Psoas muscle (tissue), 7 donors: ENCODE measurements at regions not wholly inside any gene's neighbourhood (a gene's known extent, or its start where the extent isn't known, plus 50 kb on each side); places are given as distances from the start of the nearest gene placed in this dataset.

Source experiments
- ATAC-seq, 4 donors: fragments of 200-7000 bp; cut with Tn5 transposase; one replicate each; pipeline ENCODE4 v1.9.1; 2020; ENCODE audit warnings: moderate library complexity in 3 of 4, mild to moderate bottlenecking in 2 of 4
- DNase-seq, 2 donors: peaks; one replicate each; pipeline ENCODE4 v3.0.0-alpha.2; 2020
- H3K27ac ChIP-seq: fragments of 200-600 bp; one replicate; pipeline ENCODE4 v1.8.0; 2022
- H3K27me3 ChIP-seq, 3 donors: fragments of 200-600 bp in 1 of 3; one replicate each; pipeline versions ENCODE4 v1.6.1 to v1.8.0; 2013 to 2022; ENCODE audit warnings: low read length in 2 of 3, mild to moderate bottlenecking in 2 of 3, moderate library complexity in 1 of 3; ENCODE audit not compliant: insufficient read depth in 3 of 3
- H3K36me3 ChIP-seq, 2 donors: fragments of 200-600 bp in 1 of 2; one replicate each; pipeline versions ENCODE4 v1.6.1 to v1.8.0; 2013 to 2022; ENCODE audit warnings: low read depth in 1 of 2, mild to moderate bottlenecking in 1 of 2, moderate library complexity in 1 of 2; ENCODE audit not compliant: insufficient read depth in 1 of 2
- H3K4me1 ChIP-seq: fragments of 200-600 bp; one replicate; pipeline ENCODE4 v1.8.0; 2022
- H3K4me3 ChIP-seq: fragments of 200-600 bp; one replicate; pipeline ENCODE4 v1.8.0; 2022; ENCODE audit warnings: mild to moderate bottlenecking
- H3K9me3 ChIP-seq: fragments of 200-600 bp; one replicate; pipeline ENCODE4 v1.8.0; 2022
- WGBS, 3 donors: extraction: QIAGEN DNeasy Blood & Tissue Kit; methylation state at CpG; one replicate each; pipeline versions ENCODE4 v1.1.6 to v1.1.7; 2013; 5-methylcytosine and 5-hydroxymethylcytosine counted together
- intact Hi-C, 2 donors: fragments of 100-400 bp; cut with DNase I; formaldehyde crosslinking; loops; one replicate each; pipeline versions ENCODE4 v1.11.0 to v1.14.2; 2022
- TF ChIP-seq, protein P1 (sequence below): fragments of 200-600 bp; IDR thresholded peaks from one replicate; pipeline ENCODE4 v1.8.0; 2022; ENCODE audit warnings: antibody characterized with exemption
- donor health status: healthy with polysubstance abuse.
- donor health status: DM: no; HTN: no; CAD: no; lungs with moderate emphysema.
- donor health status: Bipolar disorder and iron deficiency.
- donor health status: healthy.
- donor health status: DM: yes; HTN: yes; CAD: no.
- donor health status: DM: no; HTN: no; CAD: no.
- donor health status: DM: yes; HTN: yes; CAD: no.

DNA sequence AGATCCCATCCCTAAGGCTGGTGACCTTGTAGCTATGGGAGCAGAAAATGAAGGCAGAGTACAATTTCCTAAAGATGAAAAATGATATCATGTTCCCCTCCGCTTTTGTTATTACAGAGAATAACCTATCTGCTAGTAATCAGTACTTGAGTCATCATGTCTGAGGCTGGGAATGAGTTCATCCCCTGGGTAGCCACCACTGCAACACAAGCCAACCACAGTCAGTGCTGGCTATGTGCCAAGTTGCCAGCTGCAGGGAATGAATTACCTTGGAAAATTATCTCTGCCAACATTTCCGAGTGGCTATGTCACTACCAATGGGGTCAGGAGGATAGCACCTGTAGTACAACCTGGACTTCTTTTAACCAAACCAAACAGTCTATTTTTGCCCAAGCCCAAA, 1094.7 kb upstream of the DDX18 start:
- H3K4me1 ChIP-seq, result no peaks in the 10 kb centered on the region
- ATAC-seq (no peak), DNase-seq (no peak)
- H3K4me3 ChIP-seq, result no peak overlapping the region
- intact Hi-C loops, result no loop called here
- H3K27me3 ChIP-seq, result no peaks in the 10 kb centered on the region
- no peak overlapping the region for H3K27ac ChIP-seq
- TF ChIP-seq, protein P1, sequence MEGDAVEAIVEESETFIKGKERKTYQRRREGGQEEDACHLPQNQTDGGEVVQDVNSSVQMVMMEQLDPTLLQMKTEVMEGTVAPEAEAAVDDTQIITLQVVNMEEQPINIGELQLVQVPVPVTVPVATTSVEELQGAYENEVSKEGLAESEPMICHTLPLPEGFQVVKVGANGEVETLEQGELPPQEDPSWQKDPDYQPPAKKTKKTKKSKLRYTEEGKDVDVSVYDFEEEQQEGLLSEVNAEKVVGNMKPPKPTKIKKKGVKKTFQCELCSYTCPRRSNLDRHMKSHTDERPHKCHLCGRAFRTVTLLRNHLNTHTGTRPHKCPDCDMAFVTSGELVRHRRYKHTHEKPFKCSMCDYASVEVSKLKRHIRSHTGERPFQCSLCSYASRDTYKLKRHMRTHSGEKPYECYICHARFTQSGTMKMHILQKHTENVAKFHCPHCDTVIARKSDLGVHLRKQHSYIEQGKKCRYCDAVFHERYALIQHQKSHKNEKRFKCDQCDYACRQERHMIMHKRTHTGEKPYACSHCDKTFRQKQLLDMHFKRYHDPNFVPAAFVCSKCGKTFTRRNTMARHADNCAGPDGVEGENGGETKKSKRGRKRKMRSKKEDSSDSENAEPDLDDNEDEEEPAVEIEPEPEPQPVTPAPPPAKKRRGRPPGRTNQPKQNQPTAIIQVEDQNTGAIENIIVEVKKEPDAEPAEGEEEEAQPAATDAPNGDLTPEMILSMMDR, result no peak
- H3K9me3 ChIP-seq, result no peaks in the 10 kb centered on the region
- 34 to 55% (median 36%) methylated on average over 2 of the region's 2 CpGs for WGBS, 3 donors
- no peaks in the 10 kb centered on the region for H3K36me3 ChIP-seq

DNA sequence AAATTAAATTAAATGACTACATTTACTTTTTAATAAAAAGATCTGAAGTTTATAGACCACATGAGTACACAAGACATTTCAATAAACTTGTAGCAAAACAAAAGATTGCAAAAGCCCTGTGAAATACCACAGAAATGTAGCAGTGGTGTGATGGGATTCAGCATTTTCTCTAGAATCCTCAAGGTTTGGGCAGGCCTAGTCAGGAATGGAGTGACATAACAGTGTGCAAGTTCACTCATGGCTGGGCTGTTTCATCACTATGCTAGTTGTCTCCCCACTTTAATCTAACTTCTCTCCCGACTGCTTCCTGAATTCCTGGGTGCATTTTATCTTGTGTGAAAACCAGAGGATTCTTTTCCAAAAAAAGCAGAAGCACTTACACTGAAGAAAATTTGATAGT, 1089.9 kb upstream of the DDX18 start:
- Histone ChIP-seq H3K27ac (no peak overlapping the region), H3K4me1 (no peaks in the 10 kb centered on the region), H3K27me3 (no peaks in the 10 kb centered on the region), H3K36me3 (no peaks in the 10 kb centered on the region), H3K9me3 (no peaks in the 10 kb centered on the region), H3K4me3 (no peak overlapping the region)
- 55 to 74% (median 61%) methylated on average over 1 of the region's 1 CpG for WGBS, 3 donors
- TF ChIP-seq, protein P1, result no peak
- no peak for ATAC-seq
- DNase-seq, result no peak
- intact Hi-C loops, result no loop called here

DNA sequence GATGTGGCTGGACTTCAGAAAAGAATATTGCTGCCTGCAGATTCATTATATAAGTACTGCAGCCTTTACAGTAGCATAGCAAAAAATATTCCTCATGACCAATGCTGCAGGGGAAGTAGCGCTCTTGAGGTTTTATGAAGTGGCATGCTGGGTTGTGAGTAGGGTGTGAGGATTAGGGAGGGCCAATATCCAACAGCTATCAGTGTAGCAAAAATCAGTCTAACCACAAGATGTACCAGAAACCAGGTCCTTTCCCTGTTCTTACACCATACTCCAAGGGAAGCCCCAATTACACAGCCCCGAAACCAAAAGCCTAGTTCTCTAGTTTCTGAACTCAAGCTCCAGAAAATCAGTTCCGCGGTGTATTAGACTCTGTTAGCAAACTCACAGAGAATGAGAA, 1082.2 kb upstream of the DDX18 start:
- no peaks in the 10 kb centered on the region for H3K27me3 ChIP-seq
- no peak overlapping the region for H3K27ac ChIP-seq
- TF ChIP-seq, protein P1, result no peak
- H3K4me1 ChIP-seq, result no peaks in the 10 kb centered on the region
- H3K9me3 ChIP-seq, result no peaks in the 10 kb centered on the region
- ATAC-seq (no peak), DNase-seq (no peak)
- no peak overlapping the region for H3K4me3 ChIP-seq
- WGBS, 3 donors, result 50 to 61% (median 58%) methylated on average over 4 of the region's 4 CpGs
- no peaks in the 10 kb centered on the region for H3K36me3 ChIP-seq
- intact Hi-C loops, result no loop called here

DNA sequence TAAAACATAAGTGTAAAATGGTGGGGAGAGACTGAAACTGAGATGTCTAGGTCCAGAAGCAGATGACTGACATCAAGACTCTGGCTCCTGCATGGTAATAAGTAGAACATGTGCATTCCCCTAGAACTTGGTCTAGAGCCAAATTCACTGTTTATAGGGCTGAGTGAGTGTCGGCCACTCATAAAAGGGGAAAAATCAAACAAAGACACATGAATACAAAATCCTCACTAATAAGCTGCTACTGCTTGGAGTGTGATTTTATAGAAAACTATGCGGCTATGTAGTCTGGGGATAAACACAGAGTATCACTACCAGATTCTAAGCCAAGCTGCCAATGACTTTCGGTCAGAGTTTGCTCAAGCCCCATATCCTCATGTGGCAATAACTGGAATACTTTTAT, 1080.8 kb upstream of the DDX18 start:
- Histone ChIP-seq H3K27ac (no peak overlapping the region), H3K4me1 (no peaks in the 10 kb centered on the region), H3K9me3 (no peaks in the 10 kb centered on the region), H3K4me3 (no peak overlapping the region), H3K27me3 (no peaks in the 10 kb centered on the region), H3K36me3 (no peaks in the 10 kb centered on the region)
- TF ChIP-seq, protein P1, result no peak
- no peak for DNase-seq
- intact Hi-C loops, result no loop called here
- no peak for ATAC-seq
- WGBS, 3 donors, result 45 to 50% (median 49%) methylated on average over 3 of the region's 3 CpGs

DNA sequence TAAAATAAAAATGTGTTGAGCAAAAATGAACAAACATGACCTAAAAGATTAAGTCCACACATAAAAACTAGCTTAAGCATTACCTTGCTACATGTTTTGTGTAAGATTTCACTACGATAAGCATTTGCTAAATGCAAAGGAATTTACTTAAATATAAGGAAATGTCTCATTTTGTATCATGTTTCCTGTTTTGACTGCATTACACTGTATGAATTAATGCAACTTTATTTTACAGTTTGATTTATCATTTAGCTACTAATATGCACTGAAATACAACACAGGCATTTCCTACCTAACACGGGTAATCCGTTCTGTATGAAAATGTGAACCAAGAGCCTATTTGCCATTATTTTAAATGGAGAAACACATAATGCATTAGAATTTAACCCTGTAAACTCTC, 1076.5 kb upstream of the DDX18 start:
- TF ChIP-seq, protein P1, result no peak
- no peaks in the 10 kb centered on the region for H3K4me1 ChIP-seq
- H3K36me3 ChIP-seq, result no peaks in the 10 kb centered on the region
- intact Hi-C loops, result no loop called here
- 36 to 52% (median 46%) methylated on average over 3 of the region's 3 CpGs for WGBS, 3 donors
- no peaks in the 10 kb centered on the region for H3K9me3 ChIP-seq
- no peak overlapping the region for H3K4me3 ChIP-seq
- no peaks in the 10 kb centered on the region for H3K27me3 ChIP-seq
- H3K27ac ChIP-seq, result no peak overlapping the region
- DNase-seq (no peak), ATAC-seq (no peak)
